KMS-11 (cell line): ENCODE measurements at regions not wholly inside any gene's neighbourhood (a gene's known extent, or its start where the extent isn't known, plus 50 kb on each side); places are given as distances from the start of the nearest gene placed in this dataset.

Source experiments
- H2AFZ ChIP-seq: fragments of 200-600 bp; sonication (generic); 2 replicates; pipeline ENCODE4 v1.6.1; 2016; ENCODE audit warnings: antibody characterized with exemption, mixed run types, low read depth
- H3K27ac ChIP-seq: fragments of 200-600 bp; sonication (generic); 2 replicates; pipeline ENCODE4 v1.6.1; 2016; ENCODE audit warnings: mild to moderate bottlenecking, mixed run types
- H3K27me3 ChIP-seq: fragments of 200-600 bp; sonication (generic); 2 replicates; pipeline ENCODE4 v1.6.1; 2017; ENCODE audit warnings: mild to moderate bottlenecking, low read depth, mixed run types, moderate library complexity; ENCODE audit not compliant: insufficient read depth
- H3K36me3 ChIP-seq: fragments of 200-600 bp; sonication (generic); 2 replicates; pipeline ENCODE4 v1.6.1; 2017; ENCODE audit warnings: mild to moderate bottlenecking, mixed run types; ENCODE audit not compliant: insufficient read depth
- H3K4me1 ChIP-seq: fragments of 200-600 bp; sonication (generic); 2 replicates; pipeline ENCODE4 v1.6.1; 2016; ENCODE audit warnings: mild to moderate bottlenecking, low read depth, mixed run types; ENCODE audit not compliant: poor library complexity, severe bottlenecking
- H3K4me2 ChIP-seq: fragments of 200-600 bp; sonication (generic); 2 replicates; pipeline ENCODE4 v1.7.0; 2016; ENCODE audit warnings: mild to moderate bottlenecking, mixed run types
- H3K4me3 ChIP-seq: fragments of 200-600 bp; sonication (generic); IDR thresholded peaks from 2 replicates; pipeline ENCODE4 v1.6.1; 2017; ENCODE audit warnings: low read depth, low read length, mixed read lengths; ENCODE audit not compliant: insufficient read depth
- H3K79me2 ChIP-seq: fragments of 200-600 bp; sonication (generic); 2 replicates; pipeline ENCODE4 v1.6.1; 2016; ENCODE audit warnings: low read depth, mixed run types; ENCODE audit not compliant: insufficient read depth
- H3K9ac ChIP-seq: fragments of 200-600 bp; sonication (generic); 2 replicates; pipeline ENCODE4 v1.6.1; 2016; ENCODE audit warnings: mild to moderate bottlenecking, mixed run types
- H4K20me1 ChIP-seq: fragments of 200-600 bp; sonication (generic); 2 replicates; pipeline ENCODE4 v1.6.1; 2016; ENCODE audit warnings: mild to moderate bottlenecking, mixed run types; ENCODE audit not compliant: insufficient read depth
- TF ChIP-seq, protein P1 (sequence below): fragments of 200-600 bp; sonication (generic); conservative IDR thresholded peaks from 2 replicates; pipeline ENCODE4 v1.6.1; 2017; ENCODE audit warnings: low read depth, mild to moderate bottlenecking, antibody characterized with exemption, low read length, moderate library complexity, mixed read lengths

DNA sequence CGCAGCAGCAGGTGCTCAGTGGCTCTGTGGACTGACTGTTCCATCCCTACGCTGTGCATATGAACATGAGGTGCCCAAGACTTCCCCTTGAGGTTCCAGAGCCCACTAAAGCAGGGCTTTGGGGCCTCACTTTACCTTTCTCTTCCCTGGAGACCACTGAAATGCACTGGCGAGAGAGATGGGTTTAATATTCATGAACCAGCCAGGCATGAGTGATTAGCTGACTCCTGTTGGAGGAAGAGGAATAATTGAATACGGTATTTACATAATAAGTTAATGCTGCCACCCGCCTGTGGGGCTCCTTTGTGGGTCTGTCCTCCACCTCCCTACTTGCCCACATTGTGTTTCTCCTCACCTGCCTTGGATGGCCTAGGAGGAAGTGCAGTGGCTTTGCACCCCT lies 263.4 kb downstream of the TLE3 start:
- Histone ChIP-seq H2AFZ (no peak overlapping the region), H3K27ac (no peak overlapping the region), H3K79me2 (no peaks in the 10 kb centered on the region), H3K4me3 (no peak overlapping the region), H3K9ac (no peak overlapping the region), H3K4me1 (no peaks in the 10 kb centered on the region), H3K36me3 (no peaks in the 10 kb centered on the region), H4K20me1 (no peaks in the 10 kb centered on the region), H3K4me2 (no peak overlapping the region), H3K27me3 (no peaks in the 10 kb centered on the region)
- TF ChIP-seq, protein P1, sequence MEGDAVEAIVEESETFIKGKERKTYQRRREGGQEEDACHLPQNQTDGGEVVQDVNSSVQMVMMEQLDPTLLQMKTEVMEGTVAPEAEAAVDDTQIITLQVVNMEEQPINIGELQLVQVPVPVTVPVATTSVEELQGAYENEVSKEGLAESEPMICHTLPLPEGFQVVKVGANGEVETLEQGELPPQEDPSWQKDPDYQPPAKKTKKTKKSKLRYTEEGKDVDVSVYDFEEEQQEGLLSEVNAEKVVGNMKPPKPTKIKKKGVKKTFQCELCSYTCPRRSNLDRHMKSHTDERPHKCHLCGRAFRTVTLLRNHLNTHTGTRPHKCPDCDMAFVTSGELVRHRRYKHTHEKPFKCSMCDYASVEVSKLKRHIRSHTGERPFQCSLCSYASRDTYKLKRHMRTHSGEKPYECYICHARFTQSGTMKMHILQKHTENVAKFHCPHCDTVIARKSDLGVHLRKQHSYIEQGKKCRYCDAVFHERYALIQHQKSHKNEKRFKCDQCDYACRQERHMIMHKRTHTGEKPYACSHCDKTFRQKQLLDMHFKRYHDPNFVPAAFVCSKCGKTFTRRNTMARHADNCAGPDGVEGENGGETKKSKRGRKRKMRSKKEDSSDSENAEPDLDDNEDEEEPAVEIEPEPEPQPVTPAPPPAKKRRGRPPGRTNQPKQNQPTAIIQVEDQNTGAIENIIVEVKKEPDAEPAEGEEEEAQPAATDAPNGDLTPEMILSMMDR, result no peak

DNA sequence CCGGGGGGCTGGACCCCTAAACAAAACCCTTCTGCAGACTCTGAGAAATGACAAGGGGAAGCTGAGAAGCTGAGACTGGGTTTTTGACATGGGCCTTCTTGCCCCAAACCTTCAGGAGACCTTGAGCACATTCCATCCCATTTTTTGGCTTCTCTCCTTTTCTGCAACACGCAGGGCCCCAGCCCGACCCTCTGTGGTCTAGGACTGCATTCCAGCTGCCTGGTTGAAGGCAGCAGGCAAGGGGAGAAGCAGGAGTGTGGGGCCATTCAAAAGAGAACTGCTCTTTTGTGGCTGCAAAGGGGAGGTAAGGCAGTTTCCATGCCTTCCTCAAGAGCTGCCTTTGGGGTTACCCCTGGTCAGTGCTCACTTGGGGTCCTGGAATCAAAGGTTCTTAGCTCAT lies 263.0 kb downstream of the TLE3 start:
- Histone ChIP-seq H3K27ac (no peak overlapping the region), H3K4me1 (no peaks in the 10 kb centered on the region), H3K4me2 (no peak overlapping the region), H3K9ac (no peak overlapping the region), H3K27me3 (no peaks in the 10 kb centered on the region), H2AFZ (no peak overlapping the region), H3K4me3 (no peak overlapping the region), H3K36me3 (no peaks in the 10 kb centered on the region), H3K79me2 (no peaks in the 10 kb centered on the region), H4K20me1 (no peaks in the 10 kb centered on the region)
- TF ChIP-seq, protein P1, result no peak

DNA sequence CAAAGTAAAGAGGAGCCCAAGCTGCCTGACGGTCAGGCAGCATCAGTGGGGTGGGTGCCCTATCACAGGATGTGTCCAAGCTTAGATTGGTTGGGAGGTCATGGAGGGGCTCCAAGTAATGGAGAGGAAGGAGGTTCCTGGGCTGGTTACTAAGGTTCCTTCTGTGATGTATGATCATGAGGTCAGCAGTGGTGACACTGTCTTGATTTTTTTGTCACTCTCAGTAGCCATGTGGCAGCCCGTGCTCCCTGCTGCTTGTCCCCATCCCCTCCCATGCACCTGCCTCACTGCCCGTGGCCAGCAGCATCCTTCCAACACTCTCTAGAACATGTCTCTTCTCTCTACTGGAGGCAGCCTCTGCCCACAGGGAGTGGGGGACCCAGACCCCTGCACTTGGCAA lies 261.7 kb downstream of the TLE3 start:
- H3K36me3 ChIP-seq, result no peaks in the 10 kb centered on the region
- no peaks in the 10 kb centered on the region for H3K79me2 ChIP-seq
- no peak overlapping the region for H3K9ac ChIP-seq
- H3K4me2 ChIP-seq, result no peak overlapping the region
- H3K4me1 ChIP-seq, result no peaks in the 10 kb centered on the region
- TF ChIP-seq, protein P1, result no peak
- no peaks in the 10 kb centered on the region for H3K27me3 ChIP-seq
- no peak overlapping the region for H3K4me3 ChIP-seq
- no peak overlapping the region for H2AFZ ChIP-seq
- H3K27ac ChIP-seq, result no peak overlapping the region
- no peaks in the 10 kb centered on the region for H4K20me1 ChIP-seq

DNA sequence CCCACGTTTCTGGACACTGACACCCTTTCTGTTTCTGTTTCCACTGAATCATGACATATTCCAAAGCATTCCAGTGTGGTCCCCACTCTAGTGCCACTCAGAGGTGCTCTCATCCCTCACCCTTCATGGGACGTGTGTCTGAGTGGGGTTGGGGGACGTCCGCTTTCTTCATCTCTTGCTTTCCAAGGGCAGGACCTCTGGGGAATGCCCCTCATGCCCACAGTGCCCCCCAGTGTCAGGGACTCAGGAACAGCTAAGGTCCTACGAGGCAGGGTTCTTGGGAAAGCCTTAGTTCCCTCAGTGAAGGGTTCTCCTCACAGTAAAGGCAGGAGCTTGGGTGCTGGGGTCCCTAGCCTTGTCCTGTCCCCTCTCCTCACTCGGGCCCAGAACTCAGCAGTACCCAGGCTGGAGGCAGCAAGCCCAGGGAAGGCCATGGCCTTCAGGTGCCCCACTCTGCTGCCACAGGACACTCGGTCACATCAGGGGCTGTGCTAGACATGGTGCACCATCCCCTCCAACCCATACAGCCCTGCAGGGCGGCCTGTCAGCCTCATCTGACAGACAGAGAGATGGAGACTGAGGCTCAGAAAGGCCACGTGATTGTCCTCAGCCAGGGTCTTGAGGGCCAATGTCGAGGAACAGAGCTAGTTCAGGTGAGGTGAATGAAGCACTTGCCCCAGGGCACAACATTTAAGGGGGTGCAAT lies 261.0 kb downstream of the TLE3 start:
- H3K9ac ChIP-seq, result no peak overlapping the region
- H3K27me3 ChIP-seq, result no peaks in the 10 kb centered on the region
- H4K20me1 ChIP-seq, result no peaks in the 10 kb centered on the region
- no peak overlapping the region for H3K4me3 ChIP-seq
- no peak overlapping the region for H3K27ac ChIP-seq
- H2AFZ ChIP-seq, result no peak overlapping the region
- no peak overlapping the region for H3K4me2 ChIP-seq
- TF ChIP-seq, protein P1, result no peak
- H3K4me1 ChIP-seq, result no peaks in the 10 kb centered on the region
- no peaks in the 10 kb centered on the region for H3K36me3 ChIP-seq
- no peaks in the 10 kb centered on the region for H3K79me2 ChIP-seq
